GM12865 (cell line): ENCODE measurements at regions not wholly inside any gene's neighbourhood (a gene's known extent, or its start where the extent isn't known, plus 50 kb on each side); places are given as distances from the start of the nearest gene placed in this dataset.

Experiments used
- DNase-seq: peaks from one replicate; pipeline ENCODE4 v3.0.0; 2010; ENCODE audit warnings: low read depth
- H3K4me3 ChIP-seq: 2 replicates; pipeline ENCODE4 v1.5.1; 2011; ENCODE audit warnings: mild to moderate bottlenecking, low read depth, low read length, control low read depth
- TF ChIP-seq, protein P1 (sequence below): IDR thresholded peaks from 2 replicates; pipeline ENCODE4 v1.5.1; 2011; ENCODE audit warnings: low read length, control low read depth, low read depth, inconsistent platforms; ENCODE audit not compliant: insufficient read depth; ENCODE audit errors: missing control alignments

- H3K4me3 ChIP-seq, result no peak overlapping the region
- TF ChIP-seq, protein P1, sequence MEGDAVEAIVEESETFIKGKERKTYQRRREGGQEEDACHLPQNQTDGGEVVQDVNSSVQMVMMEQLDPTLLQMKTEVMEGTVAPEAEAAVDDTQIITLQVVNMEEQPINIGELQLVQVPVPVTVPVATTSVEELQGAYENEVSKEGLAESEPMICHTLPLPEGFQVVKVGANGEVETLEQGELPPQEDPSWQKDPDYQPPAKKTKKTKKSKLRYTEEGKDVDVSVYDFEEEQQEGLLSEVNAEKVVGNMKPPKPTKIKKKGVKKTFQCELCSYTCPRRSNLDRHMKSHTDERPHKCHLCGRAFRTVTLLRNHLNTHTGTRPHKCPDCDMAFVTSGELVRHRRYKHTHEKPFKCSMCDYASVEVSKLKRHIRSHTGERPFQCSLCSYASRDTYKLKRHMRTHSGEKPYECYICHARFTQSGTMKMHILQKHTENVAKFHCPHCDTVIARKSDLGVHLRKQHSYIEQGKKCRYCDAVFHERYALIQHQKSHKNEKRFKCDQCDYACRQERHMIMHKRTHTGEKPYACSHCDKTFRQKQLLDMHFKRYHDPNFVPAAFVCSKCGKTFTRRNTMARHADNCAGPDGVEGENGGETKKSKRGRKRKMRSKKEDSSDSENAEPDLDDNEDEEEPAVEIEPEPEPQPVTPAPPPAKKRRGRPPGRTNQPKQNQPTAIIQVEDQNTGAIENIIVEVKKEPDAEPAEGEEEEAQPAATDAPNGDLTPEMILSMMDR, result no peak
- no peak for DNase-seq
These were observed 363.9 kb downstream of the PPP1R2C start for GRCh38 chrX:42414057-42414456.

DNA sequence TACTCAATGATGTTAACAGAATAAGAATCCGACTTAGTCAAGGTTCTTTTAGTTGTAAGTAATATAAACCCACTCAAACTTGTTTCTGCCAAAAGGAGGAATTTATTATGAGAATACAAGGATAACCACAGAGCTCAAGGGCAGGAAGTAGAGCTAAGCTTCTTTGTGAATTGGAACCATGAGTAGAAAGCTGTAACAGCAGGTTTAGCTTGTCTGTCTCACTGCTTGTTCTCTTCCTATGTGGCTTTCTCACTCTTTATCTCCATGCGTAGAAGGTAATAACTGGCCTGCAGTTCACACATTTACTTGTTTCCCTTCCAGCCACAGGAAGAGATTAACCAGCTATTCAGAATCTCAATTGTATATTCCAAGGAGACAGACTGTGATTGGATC, 378.3 kb downstream of the PPP1R2C start:
- TF ChIP-seq, protein P1, result no peak
- DNase-seq, result no peak
- no peak overlapping the region for H3K4me3 ChIP-seq

DNA sequence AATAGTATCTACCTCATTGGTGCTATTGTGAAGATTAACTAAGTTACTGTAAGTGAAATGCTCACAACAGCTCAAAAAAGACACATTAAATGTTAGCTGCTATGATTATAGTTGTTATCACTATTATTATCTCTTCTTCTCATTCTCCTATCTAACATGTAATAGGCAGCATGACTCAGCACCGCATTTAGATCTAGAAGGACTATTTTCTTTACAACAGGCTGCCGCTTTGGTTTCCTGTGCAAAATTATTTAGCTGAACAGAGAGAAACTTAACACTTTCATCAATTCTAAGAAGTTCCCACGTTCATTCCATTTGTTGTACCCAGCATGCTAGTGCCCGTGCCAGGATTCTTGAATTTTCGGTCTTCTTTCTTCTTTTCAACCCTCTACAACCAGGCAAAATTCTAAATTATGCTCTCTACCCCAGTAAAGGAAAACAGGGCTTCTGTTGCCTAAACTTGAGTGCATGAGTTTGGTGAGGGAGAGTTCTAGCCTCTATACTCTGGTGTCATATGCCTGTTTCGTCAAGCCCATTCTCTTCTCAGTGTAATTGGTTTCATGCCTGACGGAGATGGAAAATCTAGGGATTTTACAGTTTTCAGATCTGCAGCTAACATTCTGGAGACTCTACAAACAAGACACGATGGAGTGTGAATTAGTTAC, 378.9 kb downstream of the PPP1R2C start:
- H3K4me3 ChIP-seq, result no peak overlapping the region
- TF ChIP-seq, protein P1, result no peak
- DNase-seq, result no peak

- TF ChIP-seq, protein P1, result no peak
- no peak for DNase-seq
These were observed 381.8 kb downstream of the PPP1R2C start for GRCh38 chrX:42396136-42396535.

DNA sequence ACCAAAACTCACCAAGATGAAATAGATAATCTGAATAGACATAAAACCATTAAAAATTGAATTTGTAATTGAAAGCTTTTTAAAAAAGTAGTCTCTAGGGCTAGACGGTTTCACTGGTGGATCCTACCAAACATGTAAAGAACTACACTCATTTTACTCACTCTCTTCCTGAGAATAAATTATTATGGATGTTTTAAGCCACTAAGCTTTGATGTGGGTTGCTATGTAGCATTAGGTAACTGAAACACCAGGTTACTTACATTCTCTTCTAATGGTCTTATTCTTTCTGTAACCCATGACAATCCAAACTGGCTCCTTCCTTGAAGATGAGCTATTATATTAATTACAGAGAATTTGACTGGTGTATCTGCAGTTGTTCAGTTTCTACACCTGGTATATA, 385.1 kb downstream of the PPP1R2C start:
- TF ChIP-seq, protein P1, result no peak
- H3K4me3 ChIP-seq, result no peak overlapping the region
- no peak for DNase-seq

More at GRCh38 chrX:42396136-42396535, 381.8 kb downstream of the PPP1R2C start:
- no peak overlapping the region for H3K4me3 ChIP-seq

GRCh38 chrX:42386681-42387080, 391.3 kb downstream of the PPP1R2C start:
- no peak overlapping the region for H3K4me3 ChIP-seq
- no peak for DNase-seq
- TF ChIP-seq, protein P1, result no peak

DNA sequence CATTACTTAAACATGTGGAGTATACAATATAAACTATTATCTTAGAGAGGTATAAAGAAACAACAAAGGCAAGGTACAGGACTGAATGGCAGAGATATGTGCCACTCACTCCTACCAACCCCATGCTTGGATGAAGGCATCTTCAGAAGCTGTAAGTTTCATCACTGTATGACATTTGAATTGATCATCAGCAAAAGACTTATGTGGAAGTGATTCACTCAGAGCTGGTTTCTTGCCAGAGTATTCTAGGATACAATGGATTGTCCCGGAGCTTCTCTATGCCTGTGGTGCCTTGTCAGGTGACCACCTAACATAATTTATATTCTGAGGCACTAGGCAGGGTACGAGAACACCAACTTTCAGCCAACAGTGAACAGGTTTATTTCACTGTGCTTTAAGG, 392.2 kb downstream of the PPP1R2C start:
- H3K4me3 ChIP-seq, result no peak overlapping the region
- TF ChIP-seq, protein P1, result no peak
- no peak for DNase-seq
